GM19468 (cell line): ENCODE measurements at regions not wholly inside any gene's neighbourhood (a gene's known extent, or its start where the extent isn't known, plus 50 kb on each side); places are given as distances from the start of the nearest gene placed in this dataset.

Source experiments
- ATAC-seq: cut with Tn5 transposase; IDR thresholded peaks from one replicate; pipeline ENCODE4 v1.9.1; 2021; ENCODE audit warnings: mild to moderate bottlenecking, moderate library complexity, moderate number of reproducible peaks; ENCODE audit not compliant: unreplicated experiment; ENCODE audit errors: extremely low read depth

DNA sequence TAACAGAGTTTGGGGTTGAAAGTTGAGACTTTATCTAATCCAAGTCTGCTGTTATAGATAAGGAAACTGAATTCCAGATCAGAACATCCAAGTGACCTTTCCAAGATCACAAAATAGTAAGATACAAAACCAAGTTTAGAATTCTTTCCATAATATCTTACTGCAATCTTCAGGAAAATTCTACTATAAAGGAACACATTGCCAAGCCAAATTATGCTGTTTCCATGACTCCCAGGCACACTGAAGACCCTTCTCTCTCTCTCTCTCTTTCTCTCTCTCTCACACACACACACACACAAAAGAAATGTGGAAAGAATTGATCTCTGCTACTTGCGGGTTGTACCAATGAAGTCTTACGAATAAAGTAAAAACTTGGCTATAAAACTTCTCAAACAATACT, 398.4 kb downstream of the METTL4 start:
- no peak for ATAC-seq

GRCh38 chr18:2173486-2173885, 397.8 kb downstream of the METTL4 start:
- no peak for ATAC-seq

DNA sequence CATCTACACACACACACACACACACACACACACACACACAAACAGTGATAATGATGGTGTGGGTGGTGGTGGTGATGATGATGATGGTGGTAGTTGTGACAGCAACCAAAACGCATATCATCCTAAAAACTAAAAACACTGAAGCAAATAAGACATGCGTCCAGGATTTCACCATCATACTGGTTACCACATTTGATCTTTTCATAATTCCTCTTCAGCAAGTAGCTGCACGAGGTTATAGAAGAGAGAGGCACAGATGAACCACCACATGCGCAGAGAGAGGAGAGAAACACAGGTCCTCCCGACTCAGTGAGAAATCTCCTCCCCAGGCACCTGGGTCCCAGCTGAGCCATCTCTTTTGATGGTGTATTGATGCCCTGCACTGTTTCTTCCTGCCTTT, 393.3 kb downstream of the METTL4 start:
- no peak for ATAC-seq

DNA sequence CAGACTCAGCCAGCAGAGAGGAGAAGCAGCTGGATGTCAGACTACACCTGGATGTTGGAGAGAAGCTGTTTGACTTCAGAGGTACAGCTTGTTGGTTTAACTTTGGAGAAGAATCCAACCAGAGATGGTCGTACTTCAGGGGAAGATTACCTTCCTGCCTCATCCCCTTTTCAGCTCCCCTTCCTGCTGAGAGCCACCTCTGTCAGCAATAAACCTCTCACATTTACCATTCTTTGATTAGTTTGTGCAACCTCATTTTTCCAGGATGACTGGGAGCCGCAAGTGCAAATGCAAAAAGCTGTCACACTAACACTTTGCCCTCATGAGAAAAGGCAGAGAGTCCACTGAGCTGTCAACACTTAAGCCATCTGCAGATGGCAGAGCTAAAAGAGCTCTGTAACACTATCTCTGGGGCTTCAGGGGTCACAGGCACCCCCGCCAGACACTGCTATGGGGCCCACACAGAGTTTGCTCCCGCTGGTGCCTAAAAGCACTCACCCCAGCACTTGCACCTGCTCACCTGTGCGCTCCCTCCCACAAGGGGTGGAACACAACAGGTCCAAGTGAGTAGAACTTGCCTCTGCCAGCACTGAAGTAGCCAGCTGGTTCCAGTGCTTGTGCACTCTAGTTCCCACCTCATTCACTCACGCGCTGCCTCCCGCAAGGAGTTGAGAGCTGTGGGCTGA, 391.7 kb downstream of the METTL4 start:
- ATAC-seq: no peak

GRCh38 chr18:2180586-2180985, 390.7 kb downstream of the METTL4 start:
- no peak for ATAC-seq

DNA sequence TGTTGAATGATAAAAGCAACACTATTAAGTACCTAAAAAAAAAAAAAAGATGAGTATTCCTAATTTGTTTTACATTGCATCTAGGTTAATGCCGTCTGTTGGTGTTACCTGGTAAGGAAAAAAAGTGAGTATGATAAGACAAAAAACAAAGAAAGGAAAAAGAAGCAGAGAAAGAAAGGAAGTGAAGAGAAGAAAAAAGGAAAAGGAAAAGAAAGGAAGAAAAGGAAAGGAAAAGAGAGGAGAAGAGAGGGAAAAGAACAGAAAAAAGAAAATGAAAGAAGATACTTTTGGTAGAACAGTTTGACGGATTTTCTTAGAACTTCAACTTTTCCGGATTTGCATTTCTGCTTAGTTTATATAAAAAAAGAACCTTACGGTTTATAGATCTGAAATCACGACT, 387.9 kb downstream of the METTL4 start:
- no peak for ATAC-seq

DNA sequence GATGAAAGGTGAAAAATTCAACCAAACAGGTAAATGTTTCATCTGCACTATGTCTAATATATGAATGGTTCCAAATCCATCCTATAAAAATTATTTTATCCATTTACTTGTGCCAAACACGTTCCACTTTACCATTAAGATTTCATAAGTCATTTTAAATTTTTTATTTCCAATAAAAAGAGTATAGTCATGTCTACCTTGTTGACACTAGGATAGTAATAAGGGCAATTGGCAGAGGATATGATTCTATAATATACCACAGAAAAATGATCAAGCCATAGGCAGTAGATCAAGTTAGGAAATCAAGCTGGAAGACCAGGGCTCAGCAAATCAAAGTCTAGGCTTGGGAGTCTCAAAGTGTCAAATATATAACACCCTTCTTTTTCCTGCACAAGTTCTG, 384.3 kb downstream of the METTL4 start:
- no peak for ATAC-seq

GRCh38 chr18:2188258-2188657, 383.0 kb downstream of the METTL4 start:
- ATAC-seq: no peak

DNA sequence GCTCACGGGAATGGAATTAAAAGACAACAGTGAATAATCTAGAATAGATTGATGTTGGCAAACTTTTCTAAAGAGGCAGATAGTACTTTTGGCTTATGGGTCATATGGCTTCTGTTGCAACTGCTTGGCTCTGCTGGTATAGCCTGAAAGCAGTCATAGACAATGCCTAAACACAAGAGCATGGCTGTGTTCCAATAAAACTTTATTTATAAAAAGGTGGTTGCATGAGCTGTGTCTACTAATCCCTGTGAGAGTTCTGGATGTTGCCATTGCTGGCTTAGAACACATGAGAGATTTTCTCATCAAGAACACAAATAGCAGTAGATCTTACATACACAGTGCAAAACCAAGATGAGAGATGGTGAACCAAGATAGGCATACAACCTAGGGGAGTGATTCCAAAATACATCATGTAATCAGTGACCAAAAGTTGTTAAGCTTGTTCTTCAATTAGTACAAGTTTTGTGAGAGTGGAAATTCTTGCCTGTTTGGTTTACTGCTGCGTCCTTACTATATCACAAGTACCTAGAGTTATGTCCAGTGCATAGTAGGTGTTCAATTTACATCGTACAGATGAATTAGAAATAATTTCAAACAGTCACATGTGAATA, 380.0 kb downstream of the METTL4 start:
- no peak for ATAC-seq

DNA sequence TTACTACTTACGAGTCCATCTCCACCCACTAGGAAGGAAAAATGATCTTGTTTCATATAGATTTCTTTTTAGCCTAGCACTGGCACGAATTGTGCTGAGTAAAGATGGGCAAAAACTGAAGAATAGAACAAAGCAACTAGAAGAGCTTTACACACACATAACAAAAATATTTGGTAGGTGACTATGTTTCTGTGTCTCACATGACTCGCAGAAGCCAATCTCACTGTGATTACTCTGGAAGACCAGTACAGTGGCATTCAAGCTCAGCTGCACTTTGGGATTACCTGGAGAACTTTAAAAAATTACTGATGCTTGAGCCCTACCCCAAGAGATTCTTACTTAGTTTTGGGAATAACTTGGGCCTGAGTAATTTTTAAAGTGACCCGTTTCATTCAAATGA, 378.7 kb downstream of the METTL4 start:
- ATAC-seq: no peak

DNA sequence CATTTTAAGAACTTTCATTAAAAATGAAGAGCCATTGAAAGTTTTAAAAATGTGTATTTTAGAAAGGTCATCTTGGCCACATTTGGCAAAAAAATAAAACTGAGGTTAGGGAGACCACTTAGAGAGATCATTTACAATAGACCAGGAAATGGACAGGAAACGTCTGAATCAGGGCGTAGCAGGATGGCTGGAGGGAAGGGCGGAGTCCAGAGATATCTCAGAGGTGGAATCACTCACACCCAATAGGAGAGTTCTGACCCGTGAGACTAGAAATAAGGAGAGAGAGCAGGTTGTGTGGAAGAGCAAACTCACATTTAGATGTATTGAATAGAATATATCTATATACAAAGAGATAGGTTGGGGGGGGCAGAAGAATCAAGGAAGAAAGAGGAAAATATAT, 373.4 kb downstream of the METTL4 start:
- no peak for ATAC-seq

DNA sequence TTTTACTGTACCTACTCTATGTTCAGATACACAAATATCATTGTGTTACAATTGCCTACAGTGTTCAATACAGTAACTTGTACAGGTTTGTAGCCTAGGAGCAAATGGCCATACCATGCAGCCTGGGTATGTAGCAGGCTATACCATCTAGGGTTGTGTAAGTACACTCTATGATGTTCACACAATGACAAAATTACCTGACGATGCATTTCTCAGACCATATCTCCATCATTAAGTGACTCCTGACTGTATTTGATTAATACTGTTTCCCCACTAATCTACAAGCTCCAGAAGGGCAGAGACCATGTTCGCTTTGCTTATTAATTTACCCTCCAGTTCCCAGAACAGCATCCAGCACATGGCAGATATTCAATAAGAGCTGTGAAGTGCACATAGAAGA, 372.2 kb downstream of the METTL4 start:
- ATAC-seq: no peak

GRCh38 chr18:2201036-2201600, 370.2 kb downstream of the METTL4 start:
- ATAC-seq: no peak

GRCh38 chr18:2204736-2205135, 366.6 kb downstream of the METTL4 start:
- ATAC-seq: no peak

DNA sequence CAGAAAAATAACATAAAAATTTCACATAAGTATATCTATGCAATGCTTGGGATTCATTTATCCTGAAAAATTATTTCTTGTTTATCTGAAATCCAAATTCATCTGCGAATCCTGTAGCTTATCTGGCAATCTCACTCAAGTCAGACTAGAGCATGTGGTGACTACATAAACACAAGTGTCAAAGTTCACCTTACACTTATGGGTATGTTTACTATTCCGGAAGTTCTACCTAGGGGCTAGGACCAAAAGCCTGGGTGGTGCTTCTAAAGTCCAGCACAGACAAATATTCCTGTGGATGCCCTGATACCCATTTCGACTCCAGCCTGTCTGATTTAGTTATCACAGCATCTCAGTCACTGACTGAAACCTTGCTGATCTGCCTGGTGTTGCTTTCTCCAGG, 364.0 kb downstream of the METTL4 start:
- no peak for ATAC-seq

- ATAC-seq: no peak
Measured at GRCh38 chr18:2212598-2213205, 358.6 kb downstream of the METTL4 start.

GRCh38 chr18:2213905-2214304, 357.4 kb downstream of the METTL4 start:
- ATAC-seq: no peak

DNA sequence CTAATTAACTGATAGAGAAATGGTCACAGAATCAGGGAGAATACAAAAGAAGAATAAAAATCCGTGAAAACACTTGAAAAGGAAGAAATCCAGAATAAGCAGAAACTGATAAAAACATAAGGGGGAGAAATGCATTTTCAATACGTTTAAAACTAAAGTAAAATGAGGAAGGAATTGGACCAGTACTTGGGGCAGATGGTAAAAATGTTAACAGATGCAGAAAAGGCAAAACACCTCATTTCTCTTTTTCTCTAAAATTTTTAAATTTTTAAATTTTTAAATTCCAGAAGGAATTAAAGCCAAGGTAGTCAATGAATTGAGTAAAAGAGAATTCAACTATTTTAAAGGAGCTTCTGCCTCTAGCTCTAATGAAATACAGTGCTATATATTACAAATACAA, 353.9 kb downstream of the METTL4 start:
- no peak for ATAC-seq

- no peak for ATAC-seq
Measured at GRCh38 chr18:2218101-2218500, 353.2 kb downstream of the METTL4 start.

GRCh38 chr18:2219706-2220105, 351.6 kb downstream of the METTL4 start:
- no peak for ATAC-seq
